ENCODE measurements at regions not wholly inside any gene's neighbourhood (a gene's known extent, or its start where the extent isn't known, plus 50 kb on each side); places are given as distances from the start of the nearest gene placed in this dataset.

DNA sequence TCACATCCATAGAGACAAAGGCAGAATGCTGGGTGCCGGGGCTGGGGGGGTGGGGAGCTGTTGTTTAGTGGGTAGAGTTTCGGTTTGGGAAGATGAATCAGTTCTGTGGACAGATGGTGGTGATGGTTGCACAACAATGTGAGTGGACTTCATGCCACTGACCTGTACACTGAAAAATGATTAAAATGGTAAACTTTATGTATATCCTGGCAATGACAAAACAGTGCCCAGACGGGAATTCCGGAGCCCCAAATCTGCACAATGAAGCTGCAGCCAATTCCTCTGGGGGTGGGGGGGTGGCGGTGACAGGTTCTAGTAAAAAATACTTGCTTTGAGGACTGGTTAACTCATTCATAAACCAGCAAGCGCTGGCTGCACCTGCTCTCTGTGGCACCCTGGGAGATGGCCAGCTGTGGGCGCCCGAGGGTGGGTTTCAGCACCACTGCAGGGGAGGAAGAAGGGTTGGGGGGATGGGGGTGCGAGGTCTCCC lies 81.8 kb upstream of the HPCAL1 start:
- no peak for TF ChIP-seq EZH2 (IDR thresholded peaks at IDR 0.05)
- TF ChIP-seq POLR2AphosphoS5 (IDR thresholded peaks at IDR 0.05; ENCODE audit: borderline replicate concordance, low read depth, low read length) = no peak

All from SK-N-MC (cell line).